Iris pigment epithelial cell (primary cell): ENCODE measurements at regions not wholly inside any gene's neighbourhood (a gene's known extent, or its start where the extent isn't known, plus 50 kb on each side); places are given as distances from the start of the nearest gene placed in this dataset.

ENCODE experiments used
- DNase-seq: peaks from one replicate; pipeline ENCODE4 v3.0.0-alpha.2; 2011; ENCODE audit warnings: low read depth

DNA sequence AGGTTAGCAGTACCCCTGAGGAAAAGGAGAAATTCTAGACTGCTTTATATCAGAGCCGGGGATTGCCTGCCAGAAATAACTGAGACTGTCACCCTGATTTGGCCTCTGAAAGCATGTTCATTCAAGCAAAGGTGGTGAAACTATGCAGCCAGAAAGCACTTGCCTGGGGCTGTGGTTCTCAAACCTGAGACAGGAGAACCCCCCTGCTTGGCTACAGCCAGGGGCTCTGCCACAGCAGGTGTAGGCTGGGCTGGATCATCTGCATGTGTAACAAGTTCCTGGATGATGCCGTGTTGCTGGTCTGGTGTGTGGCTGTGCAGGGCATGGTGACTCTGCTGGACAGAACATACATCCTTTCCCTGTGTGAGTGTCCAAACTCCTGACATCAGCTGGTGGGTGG, 157.8 kb downstream of the NXNL2 start:
- DNase-seq, result no peak

DNA sequence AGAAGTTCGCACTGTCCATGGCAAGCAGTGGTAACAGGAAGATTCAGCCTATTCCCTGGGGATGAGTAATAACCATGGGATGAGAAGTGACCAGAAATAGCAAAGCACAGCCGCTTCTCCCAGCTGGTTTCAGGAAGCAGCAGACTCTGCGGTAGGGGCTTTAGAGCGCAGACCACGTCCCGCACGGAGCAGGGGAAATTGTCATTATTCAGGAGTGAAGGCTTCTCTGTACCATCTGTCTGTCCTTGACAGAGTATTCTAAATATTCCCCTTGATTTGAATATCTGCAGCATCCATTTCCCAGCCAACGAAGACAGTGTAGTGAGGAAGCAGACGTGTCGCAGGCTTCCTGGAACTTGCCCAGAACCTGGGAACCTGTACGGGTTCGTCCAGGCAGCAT, 159.6 kb downstream of the NXNL2 start:
- DNase-seq, result peak; percentile 55

DNA sequence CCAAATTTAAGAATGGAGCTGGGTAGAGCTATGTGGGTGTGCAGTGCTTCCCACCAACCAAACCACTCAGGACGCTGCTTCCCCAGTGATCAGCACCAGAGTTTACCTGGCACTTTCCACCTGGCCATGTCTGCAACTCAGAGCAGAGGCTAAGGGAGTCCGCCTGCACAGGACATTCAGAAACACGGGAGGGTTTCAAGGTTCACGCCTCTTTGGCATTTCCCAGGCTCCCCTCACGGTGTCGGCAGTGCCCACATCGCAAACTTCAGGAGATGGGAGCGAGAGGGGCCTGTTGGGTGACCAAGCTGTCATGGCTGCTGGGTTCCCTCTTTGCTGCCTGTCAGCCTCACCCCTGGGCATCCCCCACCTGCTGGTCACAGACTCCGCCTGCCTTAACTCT, 161.5 kb downstream of the NXNL2 start:
- no peak for DNase-seq

DNA sequence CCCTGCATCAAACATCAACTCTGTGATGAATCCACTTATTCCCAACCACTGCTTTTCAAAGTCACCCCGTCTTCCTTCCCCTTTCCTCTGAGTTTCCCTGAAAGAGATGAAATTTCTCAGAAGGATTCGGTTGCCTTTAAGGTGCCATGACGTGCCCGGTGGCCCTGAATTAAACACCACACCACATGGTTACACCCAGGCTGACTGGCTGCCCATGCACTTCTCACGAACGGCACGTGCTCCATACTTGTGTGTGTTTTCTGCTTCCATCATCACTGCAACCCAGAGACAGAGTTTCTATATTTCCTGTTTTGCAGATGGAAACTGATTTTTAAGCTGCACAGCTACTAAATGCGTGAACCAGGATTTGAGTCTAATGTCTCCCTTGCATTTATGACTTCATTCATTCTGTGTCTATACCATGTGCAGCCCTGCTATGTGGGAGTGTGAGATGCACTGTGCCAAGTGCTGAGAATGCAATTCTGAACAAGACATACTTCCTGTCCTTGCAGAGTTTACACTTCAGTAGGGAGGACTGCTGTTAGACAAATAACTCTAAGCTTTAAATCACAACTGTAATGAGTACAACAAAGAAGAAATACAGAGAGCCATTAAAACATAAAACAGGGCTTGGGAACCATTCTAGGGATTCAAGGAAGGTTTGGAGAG, 162.9 kb downstream of the NXNL2 start:
- peak; percentile 32 for DNase-seq

DNA sequence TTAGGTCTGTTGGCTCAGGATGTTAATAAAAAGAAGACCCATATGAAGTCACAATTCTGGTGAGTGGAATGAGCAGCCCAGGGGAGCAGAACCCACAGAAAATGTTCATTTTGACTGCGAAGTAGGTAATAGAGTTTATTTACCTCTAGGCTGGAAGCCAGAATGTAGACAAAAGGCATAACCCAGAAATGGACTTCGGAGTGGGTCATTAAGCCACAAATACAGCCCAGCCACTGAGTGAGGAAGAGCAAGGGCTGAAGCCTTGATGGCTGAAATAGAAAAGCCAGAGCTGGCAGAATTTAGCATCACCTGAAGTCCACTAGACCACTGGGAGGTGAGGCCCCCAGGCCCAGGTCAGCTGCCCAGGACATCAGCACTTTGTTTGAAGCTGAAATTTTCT, 168.0 kb downstream of the NXNL2 start:
- no peak for DNase-seq

DNA sequence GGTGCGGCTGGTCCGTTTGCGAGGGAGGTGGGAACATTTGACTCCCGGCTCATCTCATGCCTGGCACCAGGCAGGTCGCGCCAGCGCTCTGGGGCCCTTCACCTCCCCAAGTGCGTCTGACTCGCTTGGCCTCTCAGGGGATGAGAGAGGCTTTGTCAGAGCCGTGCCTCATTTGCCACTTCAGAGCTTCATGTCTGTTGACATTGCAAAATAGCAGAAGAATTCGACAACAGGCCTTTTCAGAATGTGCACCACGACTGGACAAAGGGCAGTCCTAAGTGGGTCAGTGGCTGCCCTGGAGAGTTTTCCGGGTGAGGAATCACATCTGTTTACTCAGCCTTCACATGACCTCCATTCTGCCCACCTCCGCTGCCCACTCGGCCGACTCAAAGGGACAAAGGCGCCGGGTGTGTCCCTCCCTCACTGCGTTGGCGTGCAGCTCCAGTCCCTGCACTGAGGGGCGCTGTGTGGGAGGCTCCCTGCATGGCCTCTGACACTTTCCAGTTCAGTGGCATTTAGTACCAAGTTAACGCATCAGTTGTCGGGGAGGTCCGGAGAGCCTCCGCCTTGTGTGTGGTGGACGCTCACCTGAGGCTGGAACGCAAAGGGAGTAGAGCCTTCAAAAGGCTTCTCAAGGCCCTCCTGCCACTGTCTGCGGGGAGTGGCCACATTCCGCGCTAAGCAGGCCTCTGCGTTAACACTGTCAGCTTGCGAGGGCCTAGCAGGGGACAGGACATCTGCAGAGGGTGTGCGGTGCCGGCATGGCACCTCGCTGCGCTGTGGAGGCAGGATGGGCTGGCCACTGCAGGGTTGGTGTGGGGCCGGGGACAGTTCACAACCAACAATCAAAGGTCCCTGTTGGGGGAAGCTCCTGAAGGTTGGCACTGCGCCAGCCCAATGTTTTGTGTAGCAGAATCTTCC, 171.5 kb downstream of the NXNL2 start:
- no peak for DNase-seq

DNA sequence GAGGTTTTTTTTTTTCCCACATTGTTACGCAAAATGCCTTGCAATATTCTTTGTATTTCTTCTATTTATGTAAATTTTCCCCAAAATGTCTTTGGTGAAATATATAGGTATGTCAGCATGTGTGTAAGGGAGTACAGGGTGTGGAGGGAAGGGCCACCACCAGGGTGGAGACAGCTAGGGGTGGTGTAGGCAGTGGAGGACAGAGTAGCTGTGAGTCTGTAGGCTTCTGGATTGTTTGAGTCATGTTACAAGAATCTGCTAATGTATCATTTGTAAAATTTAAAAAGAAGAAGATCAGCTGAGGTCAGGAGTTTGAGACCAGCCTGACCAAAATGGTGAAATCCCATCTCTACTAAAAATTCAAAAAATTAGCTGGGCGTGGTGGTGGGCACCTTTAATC, 175.5 kb downstream of the NXNL2 start:
- DNase-seq, result peak; percentile 54

DNA sequence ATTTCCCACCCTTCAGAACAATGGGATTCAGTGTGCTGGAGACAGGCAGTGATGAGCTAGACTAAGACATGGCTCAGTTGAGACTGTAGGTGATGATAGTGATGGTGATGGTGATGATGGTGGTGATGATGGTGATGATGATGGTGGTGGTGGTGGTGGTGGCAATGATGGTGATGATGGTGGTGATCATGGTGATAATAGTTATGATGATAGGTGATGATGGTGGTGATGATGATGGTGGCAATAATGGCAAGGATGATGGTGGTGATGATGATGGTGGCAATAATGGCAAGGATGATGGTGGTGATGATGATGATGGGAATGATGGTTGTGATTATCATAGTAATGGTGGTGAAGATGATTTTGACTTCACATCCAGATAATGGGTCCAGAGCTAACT, 176.7 kb downstream of the NXNL2 start:
- no peak for DNase-seq

DNA sequence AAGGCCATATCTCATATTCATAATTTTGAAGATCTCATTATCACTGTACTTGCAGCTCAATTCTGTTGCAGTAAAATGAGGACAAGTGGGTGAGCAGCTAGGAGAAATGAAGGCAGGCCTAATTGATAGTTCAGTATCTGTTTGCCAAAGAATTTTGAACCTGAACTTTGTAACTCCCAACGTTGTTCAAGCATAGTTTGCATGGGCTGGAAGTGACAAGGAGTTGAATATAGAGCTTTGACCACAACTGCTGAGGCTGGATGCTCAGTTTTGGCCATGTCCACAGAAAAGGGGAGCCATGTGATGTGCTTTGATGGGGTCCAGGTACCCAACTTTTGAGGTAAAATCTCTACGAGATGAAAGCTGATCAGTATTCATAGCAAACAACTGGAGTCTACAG, 177.5 kb downstream of the NXNL2 start:
- no peak for DNase-seq

DNA sequence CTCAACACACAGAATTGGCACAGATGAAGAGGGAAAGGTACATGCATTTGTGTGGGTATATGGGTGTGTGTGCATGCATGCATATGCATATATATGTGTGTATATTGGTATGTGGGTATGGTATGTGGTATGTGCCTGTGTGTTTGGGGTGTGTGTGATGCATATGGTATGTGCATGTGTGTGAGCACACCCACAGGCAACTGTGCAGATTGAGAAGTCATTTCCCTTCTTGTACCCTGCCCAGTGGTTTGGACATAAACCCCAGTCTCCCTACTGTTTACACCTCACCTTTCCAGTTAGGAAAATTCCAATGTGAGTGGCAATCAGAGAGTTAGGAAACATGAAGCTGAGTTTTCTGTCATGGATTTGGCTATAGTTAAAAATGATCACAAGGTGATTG, 178.0 kb downstream of the NXNL2 start:
- DNase-seq, result no peak

DNA sequence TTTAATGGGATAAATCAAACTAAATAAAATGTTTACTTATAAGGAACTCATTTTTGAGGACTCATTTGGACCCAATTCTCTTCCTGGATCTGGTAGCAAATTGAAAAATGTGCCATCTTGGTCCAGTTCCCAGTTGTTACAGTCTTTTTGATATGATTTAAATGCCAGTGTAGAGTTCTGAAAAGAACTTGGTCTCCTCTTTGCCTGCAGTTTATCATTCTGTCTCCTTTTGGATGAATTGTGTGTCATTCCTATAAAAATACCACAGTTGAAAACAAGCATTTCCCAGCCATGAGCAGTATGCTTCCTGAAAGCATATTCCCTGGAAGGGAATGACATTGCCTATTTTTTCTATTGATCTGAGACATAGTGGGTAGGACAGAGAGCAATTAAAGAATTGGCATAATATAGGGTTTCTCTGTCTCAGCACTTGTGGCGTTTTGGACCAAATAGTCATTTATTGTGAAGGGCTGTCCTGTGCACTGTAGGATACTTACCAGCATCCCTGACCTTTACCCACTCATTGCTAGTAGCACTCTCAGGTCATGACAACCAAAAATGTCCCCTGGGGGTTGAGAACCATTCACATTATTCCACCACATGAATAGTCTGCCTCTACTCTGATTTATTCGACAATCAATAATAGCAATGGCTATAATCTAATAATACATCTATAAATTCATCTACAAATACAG, 181.8 kb downstream of the NXNL2 start:
- no peak for DNase-seq

DNA sequence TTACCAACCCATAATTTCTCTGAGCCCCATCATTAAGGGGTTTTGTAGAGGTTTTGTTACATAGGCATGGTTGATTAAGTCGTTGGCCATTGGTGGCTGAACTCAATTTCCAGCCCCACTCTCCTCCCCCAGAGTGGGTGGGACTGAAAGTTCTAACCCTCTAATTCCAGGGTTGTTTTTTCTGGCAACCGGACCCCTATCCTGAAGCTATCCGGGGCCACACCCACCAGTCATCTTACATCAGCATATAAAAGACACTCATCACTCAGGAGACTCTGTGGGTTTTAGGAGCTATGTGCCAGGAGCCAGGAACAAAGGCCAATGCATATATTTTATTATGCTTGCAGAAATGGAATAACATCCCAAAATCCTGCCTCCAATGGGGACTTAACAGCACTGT, 186.0 kb downstream of the NXNL2 start:
- DNase-seq, result no peak

DNA sequence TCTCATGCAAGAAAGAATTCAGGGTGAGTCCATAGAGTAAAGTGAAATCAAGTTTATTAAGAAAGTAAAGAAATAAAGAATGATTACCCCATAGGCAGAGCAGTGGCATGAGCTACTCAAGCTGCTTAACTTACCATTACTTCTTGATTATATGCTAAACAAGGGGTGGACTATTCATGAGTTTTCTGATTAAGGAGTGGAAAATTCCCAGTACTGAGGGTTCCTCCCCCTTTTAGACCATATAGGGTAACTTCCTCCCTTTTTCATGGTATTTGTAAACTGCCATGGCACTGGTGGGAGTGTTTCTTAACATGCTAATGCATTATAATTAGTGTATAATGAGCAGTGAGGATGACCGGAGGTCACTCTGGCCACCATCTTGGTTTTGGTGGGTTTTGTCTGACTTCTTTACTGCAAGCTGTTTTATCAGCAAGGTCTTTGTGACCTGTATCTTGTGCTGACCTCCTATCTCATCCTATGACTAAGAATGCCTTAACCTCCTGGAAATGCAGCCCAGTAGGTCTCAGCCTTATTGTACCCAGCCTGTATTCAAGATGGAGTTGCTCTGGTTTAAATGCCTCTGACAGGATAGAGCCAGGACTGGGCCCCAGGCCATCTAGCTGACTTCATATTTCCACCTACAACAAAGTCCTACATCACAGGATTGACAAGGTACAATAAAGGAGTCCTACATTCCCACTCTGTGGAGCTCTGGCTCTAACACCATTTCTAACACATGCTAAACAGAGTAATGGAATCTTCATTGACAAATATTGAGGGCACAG, 186.7 kb downstream of the NXNL2 start:
- DNase-seq, result no peak

DNA sequence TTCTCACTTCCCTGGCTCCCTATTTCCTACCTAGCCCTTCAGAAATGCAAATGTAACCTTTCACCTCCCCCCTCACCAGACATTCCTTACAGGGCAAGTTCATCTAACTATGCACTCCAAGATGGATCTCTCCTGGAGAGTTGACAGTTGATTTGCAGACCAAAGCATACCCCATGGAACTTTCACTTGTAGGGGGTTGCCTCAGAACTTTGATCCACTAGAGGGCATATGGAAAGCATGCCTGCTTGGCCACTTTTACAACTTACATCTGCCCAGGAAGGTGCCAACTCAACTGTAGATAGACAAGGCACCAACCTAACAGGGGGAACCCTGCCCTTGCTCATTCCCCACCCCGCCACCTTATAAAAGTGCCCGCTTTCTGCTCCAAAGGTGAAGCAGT, 187.8 kb downstream of the NXNL2 start:
- no peak for DNase-seq

DNA sequence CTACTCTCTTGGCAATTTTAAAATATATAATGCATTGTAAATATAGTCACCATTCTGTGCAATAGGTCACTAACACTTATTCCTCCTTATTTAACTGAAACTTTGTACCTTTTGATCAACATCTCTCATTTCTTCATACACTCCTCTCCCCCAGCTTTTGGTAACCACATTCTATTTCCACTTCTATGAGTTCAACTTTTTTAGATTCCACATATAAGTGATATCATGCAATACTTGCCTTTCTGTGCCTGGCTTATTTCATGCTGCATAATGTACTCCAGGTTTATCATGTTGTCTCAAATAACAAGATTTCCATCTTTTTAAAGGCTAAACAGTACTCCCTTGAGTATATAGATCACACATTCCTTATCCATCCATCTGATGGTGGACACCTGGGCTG, 188.8 kb downstream of the NXNL2 start:
- DNase-seq, result no peak

DNA sequence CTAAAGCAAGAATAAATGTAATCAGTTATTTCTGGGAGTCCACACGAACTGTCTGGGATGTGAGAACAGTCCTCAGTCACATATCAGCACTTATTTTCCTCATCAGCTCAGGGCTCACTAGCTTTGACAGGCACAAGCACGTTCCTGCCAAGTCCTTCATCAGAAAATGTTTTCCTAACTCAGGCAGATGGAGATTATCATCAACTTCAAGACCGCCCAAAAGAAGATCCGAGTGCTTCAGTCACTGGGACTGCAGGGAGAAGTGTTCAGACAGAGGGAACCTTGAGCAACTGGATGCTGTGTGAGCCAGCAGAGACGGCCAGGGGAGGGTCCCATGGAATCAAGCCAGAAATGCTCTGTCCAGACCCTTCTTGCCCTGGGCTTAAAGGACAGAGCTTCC, 189.4 kb downstream of the NXNL2 start:
- no peak for DNase-seq

DNA sequence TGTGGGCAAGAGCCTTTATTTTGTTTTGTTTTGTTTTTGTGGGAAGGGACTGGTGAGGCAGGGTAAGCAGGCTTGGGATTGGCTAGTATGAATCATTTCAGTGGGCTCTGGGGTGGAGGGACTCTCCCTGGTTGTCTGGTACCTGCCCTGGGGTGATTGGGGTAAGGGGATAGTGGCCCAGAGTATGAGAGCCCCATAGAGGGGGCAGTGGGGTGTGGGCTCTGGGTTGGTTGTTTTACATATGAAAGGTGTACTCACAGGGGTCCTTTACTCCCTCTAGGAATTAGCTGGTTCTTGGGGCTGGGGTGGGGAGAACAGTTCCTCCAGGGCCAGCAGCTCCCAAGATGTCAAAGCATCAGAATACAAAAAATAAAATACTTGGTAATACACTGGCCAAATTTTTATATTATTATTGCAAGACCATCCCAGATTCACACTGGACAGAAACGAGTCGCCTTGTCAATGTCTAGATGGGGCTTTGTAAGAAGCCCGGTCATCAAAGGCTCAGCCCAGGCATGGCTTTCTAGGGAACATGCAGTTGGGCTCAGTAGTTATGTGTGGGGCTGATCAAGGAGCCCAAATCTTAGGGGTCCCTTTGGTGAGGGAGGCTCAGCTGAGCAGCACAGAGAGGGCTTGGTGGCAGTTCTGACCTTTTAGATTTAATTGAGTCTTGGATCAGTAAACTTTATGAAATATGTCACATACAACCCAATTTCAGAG, 190.5 kb downstream of the NXNL2 start:
- no peak for DNase-seq

DNA sequence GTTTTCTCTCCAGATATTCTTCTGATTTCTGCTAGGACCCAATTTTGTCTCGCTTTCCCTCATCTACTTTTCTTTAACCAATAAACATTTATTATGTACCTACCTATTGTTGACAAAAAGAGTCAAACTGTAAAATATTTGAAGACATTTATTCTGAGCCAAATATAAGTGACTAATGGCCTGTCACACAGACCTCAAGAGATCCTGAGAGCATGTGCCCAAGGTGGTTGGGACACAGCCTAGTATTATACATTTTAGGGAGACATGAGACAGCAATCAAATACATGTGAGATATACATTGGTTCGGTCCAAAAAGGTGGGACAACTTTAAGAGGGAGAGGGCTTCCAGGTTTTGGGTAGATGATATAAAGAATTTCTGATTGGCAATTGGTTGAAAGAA, 191.8 kb downstream of the NXNL2 start:
- DNase-seq, result no peak

DNA sequence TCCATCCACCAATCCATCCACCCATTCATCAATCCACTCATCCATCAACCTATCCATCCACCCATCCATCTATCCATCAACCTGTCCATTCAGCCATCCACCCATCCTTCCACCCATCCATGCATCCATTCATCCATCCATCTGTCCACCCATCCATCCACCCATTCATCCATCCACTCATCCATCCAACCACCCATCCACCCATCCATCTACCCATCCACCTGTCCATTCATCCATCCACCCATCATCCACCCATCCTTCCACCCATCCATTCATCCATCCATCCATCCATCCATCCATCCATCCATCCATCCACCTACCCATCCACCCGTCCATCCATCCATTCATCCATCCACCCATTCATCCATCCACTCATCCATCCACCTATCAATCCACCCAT, 195.8 kb downstream of the NXNL2 start:
- no peak for DNase-seq

DNA sequence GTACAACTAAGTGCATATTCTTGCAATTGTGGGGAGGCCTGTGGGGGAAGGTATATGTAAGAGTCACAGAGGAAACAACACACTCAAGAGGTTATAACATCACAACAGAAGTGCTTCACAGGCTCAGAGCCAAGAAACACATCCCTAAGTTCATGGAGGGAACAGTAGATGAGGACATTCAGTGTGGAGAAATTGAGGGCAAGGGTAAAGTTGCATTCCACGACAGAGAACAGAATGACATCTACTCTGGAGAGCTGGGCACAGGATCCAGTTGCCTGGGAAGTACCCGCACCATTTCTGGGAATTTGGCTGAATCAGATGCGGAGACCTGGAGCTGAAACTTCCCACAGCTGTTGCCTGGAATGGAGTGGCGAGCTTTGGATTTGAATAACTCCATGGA, 197.2 kb downstream of the NXNL2 start:
- peak; percentile 96 for DNase-seq

DNA sequence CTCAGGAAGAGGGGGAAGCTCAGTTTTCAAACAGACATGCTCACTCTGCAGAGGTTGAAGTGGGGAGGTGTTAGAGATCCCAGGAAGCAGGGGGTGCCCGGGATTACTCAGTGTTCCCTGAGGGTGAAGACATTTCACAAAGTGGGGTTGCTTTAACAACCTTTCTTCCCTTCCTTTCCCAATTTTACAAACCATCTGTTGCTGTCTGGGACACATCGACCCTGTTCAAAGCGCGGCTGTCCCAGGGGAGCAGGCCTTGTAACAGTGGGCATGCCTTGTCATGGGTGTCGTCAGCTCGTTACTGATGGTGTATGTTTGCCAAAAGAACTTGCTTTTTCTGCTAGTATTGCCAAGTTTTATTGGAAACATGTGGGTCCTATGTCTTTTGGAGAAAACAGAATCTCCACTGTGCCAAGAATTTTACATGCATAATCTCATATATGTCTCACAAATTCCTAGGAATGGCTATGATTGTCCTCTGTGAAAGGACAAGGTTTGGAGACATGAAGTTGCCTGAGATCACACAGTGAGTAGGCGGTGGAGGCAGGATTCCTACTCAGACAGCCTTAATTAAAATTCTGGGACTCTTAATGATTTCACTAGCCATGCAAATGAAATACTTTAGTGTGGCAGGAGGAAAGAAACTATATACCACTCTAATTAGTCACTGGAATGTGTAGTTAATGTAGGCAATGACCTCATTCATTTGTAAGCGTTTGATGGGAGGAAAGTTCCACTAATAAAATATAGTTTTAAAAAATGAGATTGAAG, 198.9 kb downstream of the NXNL2 start:
- peak; percentile 75 for DNase-seq
